NK-92 treated with Interleukin-12 subunit alpha and Interleukin-12 subunit beta, amount 100 ng/mL, for 24 hours (cell line): ENCODE measurements at regions not wholly inside any gene's neighbourhood (a gene's known extent, or its start where the extent isn't known, plus 50 kb on each side); places are given as distances from the start of the nearest gene placed in this dataset.

Source experiments
- DNase-seq: peaks from one replicate; lab custom pipeline; 2025; lab: John Stamatoyannopoulos, UW

DNA sequence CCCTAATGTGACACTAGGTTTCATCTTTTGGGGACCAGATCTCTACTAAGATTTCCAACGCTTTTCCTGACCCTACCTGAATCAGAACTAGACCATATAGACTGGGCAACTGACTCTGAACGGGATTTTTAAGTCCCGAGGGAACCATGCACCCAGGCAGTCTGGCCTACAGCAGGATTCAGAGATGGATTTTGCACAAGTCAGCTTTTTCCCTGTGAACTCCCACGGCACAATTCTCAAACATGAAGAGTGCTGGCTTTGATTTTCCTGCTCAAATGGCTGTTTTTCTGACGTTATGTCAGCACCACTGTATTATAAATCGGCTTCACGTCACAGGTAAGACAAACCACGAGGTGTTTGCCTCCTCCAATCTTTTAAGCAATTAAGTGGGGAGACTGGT lies 409.1 kb downstream of the TCERG1L start:
- no peak for DNase-seq

DNA sequence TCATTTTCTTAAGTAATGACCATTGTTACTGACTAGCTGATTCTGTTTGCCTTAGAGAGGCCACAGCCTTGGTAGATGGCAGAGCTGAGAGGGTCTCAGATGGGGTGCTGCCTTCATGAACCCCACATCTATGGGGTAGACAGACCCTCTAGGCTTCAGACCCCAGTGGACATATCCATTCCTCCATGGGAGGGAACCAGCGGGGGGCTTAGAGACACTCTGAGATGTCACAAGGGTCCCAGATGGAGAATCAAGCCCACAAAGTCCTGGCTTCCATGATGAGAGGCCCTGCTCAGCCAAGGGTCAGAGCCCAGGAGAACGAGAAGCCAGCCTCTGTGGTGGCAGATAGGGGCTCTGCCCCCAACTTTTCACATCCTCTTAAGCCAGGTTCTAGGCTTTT lies 408.6 kb downstream of the TCERG1L start:
- DNase-seq, result no peak

DNA sequence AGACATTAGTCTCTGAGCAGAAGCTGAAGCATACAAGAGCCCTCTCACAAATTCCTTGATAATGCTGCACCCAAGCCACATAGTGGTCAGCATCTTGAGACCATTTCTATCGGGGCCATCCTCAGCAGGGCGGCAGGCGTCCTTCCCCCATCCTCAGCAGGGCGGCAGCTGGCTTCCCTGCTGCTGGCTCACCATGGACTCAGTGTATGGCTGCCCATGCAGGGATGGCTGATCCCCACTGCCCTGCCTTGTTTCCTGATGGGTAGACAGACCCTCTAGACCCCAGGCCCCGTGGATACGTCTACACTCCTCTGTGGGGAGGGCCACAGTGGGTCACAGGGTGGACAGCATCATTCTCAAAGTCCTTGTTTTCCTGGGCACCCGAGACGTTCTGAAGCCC lies 406.8 kb downstream of the TCERG1L start:
- DNase-seq, result no peak

DNA sequence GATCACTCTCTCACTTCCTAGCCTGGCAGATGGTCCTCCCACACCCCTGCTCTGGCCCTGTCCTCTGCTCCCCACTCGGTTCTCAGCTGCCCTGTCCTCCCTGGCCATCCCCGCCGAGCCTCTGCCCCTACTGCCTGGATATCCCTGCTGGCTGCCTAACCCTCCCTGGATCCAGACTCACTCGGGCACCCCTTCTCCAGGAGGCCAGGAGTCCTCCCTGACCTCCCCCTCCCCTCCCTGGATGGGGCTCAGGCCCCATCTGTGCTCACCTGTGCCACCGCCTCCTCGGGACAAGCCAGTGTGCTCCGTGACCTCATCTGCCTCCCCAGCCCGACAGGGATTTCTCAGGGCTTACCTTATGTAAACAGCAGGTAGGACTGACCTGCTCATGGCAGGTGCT lies 406.1 kb downstream of the TCERG1L start:
- DNase-seq, result no peak

DNA sequence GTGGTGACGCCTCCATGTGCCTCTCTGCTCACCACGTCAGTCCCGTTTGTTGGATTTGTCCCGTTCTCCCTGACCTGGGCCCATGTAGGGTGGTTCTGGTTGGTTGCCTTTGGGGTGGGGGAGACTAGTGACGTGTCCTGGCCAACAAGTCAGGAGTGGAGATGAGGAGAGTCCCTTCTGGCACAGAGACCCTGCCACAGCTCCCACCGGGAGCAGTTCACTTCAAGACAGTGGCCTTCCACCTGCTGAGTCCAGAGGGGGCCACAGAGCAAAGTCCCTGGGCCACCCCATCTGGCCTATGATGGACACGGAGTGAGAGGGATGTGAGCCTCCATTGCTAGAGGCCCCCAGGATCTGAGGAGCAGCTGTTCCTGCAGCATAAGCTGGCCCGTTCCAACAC lies 405.6 kb downstream of the TCERG1L start:
- DNase-seq, result no peak

DNA sequence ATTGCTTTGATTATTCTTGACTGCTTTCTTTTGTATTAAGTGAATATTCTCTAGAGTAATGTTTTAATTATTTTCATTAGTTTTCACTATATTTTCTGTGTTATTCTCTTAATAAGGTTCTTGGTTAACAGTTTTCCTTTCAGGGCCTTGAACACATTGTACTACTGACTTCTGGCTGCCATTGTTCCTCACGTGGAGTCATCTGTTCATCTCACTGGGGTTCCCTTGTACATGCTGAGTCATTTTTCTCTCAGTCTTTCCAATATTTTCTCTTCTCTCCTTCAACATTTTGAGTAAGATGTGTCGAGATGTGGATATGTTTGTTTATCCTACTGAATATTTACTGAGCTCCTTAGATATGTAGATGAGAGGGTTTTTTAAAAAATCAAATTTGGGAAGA lies 400.7 kb downstream of the TCERG1L start:
- DNase-seq, result no peak

DNA sequence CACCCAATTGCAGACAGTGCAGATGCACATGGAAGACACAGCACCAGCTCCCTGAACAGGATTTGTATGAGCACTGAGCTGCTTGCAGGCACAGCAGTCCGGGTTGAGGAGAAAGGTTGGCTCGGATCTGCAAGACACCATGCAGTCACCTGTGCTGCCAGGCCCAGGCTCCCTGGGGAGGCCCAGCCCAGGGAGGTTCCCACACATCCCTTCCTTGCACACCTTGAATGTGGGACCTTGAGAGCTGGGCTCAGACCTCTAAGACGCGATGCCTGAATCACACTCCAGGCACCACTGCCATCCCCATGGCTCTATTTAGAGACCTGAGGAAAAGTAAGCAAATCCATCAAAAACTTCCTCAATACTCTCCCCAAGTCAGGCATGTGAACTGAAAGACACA lies 397.7 kb downstream of the TCERG1L start:
- no peak for DNase-seq

DNA sequence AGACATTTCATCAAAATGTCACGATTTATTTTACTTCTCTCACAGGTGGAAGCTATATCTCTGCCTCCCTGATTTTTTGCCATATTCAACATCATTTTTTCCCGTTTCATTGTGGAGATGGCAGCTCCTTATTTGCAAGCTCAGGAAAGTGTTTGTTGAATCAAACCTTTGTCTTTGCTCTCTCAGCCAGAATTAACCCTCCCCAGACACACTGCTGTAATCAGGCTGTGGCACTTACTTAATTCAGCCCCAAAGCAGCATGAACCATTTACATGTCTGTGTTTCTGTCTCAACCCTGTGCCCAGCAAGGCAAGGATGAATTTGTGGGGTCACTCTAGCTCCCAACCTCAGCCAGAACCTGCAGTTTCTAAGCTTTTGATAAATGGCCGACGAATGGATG lies 397.2 kb downstream of the TCERG1L start:
- no peak for DNase-seq

DNA sequence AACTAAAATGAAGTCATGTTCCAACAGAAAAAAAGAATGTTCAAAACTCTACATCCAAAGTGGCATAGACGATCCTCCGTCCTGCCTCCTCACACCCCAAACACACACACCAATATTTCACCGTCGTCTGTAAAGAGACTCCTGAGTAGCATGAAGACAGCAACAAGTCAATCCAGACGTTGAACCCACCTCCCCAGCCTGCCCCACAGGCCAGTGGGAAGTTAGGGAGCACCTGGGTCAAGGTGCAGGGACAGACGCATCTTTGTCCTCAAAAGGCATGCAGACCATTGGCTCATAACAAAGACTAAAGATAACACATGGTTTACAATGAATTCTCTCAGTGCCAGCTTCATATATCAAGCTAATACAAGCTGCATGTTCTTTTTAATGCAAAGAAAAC lies 396.5 kb downstream of the TCERG1L start:
- DNase-seq, result no peak

DNA sequence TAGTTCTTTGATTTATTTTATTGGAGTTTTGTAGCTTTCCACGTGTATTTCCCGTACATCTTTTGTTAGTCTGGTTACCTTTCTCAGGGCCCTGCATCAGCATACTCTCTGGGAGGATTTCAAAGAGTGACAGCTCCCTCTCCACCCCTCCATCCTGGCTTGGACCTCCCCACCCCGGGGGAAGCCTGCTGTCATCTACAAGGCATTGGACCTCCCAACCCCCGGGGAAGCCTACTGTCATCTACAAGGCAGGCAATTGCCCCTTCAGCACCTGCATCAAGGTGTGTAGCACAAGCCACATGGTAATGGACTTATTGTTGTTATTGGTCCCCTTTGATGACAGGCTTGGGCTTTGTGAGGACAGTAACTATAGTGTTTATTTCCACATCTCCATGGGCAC lies 390.1 kb downstream of the TCERG1L start:
- DNase-seq, result no peak

DNA sequence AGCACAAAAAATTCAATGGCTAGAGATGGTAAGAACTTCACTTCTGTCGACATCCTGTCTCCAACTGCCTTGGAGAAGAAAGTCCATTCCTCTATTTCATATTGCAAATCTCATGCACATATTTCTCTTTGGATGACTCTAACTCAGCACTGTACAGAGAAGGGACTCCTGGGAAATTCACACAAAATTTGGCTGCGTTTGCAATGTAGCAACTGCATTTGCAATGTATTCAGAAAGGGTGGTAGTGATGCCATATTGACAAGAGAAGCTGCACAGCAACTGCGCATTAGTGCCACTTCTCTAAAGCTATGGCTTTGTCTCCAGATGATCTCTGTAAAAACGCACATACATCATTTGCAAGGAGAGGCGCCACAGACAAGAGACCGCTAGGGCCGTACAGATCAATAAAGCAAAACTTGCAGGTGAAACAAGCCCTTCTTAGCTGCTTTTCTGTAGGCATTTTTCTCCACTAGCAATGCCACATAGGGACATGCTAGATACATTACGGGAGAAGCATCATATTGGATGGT lies 389.5 kb downstream of the TCERG1L start:
- DNase-seq, result no peak

DNA sequence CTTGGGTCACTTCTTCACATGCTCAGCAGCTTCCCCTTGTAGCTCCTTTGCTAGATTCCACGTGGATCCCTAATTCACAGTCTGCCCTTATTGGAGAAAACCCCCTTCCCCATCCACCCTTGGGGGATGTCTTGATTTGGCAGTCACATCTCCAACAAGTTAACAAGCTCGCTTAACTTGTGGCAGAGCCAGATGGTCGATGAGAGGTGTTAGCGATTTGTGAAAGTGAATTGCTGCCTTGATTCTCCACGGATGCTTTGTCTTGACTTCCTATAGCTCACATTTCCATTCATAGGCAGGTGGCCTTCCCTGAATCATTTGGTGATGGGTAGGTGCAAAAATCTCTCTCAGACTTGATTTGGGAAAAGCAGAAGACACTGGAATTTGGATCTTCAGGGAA lies 387.9 kb downstream of the TCERG1L start:
- DNase-seq, result no peak

DNA sequence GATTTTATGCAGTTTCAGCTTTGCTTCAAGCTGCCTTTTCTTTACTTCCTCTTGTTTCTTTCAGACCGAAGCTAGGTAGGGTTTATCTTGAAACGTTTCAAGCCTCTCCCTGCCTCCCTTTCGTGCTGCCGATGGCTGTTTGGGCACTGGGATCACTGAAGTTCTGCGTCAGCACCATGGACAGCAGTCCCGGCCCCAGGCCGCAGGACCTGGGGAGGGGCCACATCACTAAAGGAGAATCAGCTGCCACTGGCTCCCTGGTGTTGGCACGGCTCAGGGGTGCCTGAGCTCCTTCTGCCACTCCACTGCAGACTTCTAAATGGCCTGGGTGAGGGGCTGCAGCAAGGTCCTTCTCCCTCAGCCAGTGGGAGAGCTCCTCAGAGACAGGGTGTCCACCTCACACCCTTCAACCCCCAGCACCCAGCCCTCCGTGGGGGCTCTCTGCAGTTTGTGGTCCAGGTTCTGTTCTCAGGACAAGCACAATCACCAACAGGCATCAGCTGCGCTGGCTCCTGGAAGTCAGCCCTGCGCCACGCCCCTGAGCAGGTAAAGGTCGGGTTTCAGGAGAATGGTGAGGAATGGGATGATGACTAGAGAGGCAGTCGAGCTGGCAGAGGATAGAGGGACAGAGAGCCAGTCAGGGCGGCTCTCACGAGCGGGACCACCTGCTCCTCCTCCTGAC lies 387.2 kb downstream of the TCERG1L start:
- DNase-seq, result no peak

DNA sequence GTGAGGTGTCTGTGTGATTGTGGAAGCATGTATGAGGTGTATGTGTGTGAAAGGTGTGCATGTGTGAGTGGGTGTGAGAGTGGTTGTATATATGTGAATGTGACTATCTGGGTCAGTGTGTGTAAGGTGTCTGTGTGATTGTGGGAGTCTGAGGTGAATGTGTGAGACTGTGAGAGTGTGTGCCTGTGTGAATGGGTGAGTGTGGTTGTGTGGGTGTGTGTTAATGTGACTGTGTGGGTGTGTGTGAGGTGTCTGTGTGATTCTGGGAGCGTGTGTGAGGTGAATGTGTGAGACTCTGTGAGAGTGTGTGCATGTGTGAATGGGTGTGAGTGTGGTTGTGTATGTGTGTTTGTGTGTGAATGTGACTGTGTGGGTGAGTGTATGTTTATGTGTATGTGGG lies 385.1 kb downstream of the TCERG1L start:
- no peak for DNase-seq

DNA sequence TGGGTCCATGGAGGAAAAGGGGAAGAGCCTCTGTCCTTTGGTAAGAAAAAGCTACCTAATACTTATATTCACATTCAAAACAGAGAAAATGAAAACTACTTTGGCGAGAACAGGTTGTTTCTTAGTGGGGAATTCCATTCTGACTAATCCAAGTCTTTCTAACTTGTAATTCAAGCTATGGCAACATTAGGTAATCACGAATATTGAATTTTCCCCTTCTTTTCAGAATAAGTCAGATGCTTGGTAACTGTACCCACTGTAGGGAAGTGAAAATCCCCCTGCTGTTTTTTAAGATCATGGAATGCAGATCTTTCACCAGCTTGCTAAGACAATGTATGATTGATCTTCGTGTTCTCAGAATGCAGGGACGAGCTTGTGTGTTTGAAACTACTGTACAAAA lies 384.4 kb downstream of the TCERG1L start:
- no peak for DNase-seq

DNA sequence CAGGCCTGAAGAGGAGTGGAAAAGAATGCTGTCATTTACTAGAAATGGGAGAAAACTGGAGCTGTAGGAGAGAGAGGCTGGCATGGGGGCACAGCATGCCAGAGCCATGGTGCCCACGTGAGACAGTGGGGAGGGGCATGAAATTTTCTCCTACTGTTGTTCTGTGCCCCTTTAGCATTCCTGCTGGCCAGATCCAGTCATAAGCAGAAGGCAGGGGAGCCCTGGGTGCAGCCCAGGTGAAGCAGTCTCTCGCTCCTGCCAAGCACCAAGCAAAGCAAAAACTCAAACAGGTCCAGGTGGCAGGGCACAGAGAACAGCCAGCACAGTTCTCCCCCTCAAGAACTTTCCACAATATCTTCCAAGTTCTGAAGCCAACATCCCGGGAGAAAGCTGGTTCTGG lies 383.2 kb downstream of the TCERG1L start:
- DNase-seq, result no peak

DNA sequence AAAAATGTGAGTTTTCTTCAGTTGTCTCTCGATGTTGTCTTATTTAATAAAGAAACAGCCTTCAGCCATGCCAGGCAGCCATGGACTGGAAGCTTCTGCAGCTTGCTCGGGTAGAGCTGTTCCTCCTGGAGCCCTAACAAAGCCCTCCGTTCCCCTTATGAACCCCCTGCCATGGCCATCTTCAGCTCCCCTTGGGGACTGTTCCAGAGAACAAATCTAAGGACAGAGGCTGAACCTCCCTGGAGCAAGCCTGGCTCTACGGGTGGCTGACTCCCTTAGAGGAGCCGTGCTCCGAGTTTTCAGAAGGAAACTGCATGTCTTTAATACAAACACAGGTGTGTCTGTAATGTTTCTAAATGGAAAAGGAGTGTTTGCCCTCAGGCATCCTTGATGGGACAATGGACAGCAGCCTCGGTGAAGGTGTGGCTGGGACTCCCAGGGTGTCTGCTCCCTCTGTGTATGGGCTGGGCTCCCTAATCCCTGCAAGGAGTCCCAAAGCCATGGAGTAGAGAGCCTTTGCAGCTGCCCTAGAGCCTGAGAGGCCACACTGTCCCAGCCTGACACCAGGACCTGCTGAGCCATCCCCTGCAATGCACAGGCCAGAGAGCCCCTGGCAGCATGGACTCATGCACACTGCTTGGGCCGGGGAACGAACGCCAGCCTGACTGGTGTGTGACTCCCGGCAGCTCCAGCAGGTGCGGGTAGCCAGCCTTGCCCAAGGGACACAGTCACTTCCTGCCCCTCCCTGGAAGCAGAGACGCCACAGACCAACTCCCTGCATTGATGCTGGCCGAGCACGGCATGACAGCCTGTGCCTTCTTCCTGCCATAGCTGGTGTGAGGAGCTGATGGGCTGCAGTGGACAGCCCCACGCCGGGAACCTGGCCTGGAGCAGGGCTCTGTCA lies 381.8 kb downstream of the TCERG1L start:
- no peak for DNase-seq

DNA sequence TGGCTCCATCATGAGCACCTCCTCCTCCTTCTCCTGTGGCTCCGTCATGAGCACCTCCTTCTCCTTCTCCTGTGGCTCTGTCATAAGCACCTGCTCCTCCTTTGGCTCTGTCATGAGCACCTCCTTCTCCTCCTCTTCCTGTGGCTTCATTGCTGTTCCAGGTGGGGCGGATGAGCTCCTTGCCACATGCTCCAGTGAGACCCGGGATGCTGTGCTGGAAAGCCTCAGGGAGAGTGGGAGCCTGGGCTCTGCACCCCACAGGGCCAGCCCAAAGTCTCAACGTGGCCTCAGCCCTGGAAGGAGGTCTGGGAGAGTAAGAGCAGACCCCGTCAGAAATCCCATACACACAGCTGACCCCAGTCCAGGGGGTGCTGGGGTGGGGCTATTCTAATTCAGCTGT lies 380.7 kb downstream of the TCERG1L start:
- no peak for DNase-seq

DNA sequence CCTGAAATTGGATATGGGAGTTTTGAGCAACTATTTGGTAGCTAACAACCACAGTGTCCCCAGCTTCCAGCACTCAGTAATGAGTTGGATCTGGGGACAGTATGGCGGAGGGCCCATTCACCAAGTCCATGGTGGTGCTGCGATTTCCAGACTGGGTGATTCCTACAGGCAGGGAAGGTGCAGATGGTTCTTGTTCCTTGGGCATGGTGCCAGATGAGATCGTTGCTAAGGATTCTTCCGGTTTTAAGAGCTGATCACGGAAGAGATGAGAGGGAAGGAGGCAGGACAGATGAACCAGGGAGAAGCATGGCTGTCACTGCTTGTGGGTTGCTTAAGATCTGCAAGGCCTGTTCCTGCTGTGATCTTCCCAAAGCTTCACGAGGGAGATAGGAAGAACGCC lies 380.3 kb downstream of the TCERG1L start:
- no peak for DNase-seq

DNA sequence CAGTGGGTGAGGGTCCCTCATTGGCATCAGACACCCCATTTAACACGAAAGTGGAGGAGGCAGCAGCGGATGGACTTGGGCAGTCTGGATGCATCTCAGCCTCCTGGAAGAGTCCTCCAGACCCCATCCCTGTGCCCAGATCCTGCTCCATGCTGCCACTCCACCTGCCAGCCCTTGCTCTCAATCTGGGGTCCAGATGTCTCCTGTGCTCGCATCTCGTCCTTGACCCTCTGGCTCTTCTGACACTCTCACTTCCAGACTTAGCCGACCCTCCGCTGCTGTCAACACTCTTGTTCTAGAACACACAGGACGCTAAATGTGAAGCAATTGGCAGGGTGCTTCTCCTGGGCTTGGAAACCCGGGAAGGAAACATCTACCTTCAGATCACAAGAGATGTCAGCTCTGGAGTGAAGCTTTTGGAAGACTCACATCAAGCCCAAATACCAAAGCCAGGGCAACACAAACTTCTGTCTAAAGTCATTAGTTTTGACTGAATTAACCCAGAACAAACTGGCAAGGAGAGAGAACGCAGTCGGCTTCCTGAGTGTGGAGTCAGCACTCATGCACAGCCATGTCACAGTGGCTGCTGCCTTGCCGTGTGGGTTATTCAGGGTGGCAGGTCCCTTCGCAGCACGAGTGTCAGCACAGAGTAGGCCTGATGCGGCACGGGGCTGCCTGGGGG lies 379.1 kb downstream of the TCERG1L start:
- DNase-seq, result no peak

DNA sequence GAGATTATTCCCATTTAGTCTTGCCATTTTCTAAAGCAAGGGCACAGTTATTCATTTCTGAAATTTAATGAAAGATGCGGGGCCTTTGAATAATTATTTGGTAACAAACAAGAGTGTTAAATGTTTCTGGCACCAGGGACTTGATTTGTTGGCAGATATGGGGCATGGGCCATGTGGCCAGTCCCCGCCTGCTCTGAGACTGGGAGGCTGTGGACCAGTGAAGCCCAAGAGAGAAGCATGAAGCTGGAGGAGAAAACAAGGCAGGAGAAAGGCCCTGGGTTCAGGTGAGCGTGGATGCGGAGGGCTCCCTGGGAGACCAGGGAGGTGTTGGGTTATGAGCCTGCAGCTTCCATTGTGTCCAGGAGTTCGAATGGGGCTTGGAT lies 378.5 kb downstream of the TCERG1L start:
- DNase-seq, result no peak

DNA sequence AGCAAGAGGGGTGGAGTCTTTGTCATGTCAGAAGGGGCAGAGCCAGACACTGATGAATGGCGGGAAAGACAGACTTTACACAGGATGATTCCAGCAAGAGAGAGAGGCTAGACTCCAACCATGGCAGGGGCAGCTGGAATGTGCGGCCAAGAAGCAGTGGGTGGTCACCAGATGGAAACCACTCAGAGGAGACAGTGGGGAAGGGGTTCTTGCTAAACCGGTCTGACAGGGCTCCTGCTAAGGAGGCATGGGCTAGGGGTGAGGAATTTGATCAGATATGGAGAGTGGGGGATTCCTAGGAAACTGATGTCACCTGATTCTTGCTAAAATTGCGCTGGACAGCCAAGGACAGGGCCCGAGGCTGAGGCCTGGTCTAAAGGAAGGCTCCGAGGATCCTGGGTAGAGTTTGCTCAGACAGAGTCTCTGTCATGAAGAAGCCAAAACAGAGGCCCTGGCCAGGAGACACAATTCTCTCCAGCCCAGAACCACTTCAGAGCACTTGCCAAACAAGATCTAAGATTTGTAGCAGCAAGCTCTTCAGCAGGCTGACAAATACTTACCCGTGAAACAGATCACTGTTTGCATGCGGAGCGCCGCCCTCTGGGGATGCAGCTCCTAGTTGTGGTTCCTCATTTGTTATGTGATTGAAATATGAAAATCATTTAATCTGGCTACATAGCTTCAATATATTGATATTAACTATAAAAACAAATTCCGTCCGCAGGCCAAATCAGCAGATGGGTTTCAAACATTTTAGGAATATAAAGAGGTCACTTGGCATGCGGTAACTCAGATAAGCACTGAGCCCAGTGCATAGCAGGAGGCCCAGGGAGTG lies 377.0 kb downstream of the TCERG1L start:
- no peak for DNase-seq
